T-helper 9 cell (primary cell): ENCODE measurements at regions not wholly inside any gene's neighbourhood (a gene's known extent, or its start where the extent isn't known, plus 50 kb on each side); places are given as distances from the start of the nearest gene placed in this dataset.
A peak's percentile ranks its signal among the peaks of the same experiment; 100 is the strongest.
"Not testable (repeated sequence)": the region's sequence is repeated elsewhere in the genome, so short reads cannot be mapped to it uniquely, and the experiment has no call there.

Experiments
- DNase-seq: peaks from one replicate; pipeline ENCODE4 v3.0.0-alpha.2; 2020

- DNase-seq, result not testable (repeated sequence)
These were observed 108.2 kb downstream of the SPATA31A1 start for GRCh38 chr9:39463696-39464095.

- peak; percentile 29 for DNase-seq
These were observed 108.8 kb downstream of the SPATA31A1 start for GRCh38 chr9:39464122-39464777.

- not testable (repeated sequence) for DNase-seq
These were observed 119.0 kb downstream of the SPATA31A1 start for GRCh38 chr9:39474499-39474898.

- not testable (repeated sequence) for DNase-seq
These were observed 127.6 kb downstream of the SPATA31A1 start for GRCh38 chr9:39483073-39483472.

GRCh38 chr9:39483880-39484279 lies 128.4 kb downstream of the SPATA31A1 start:
- DNase-seq, result not testable (repeated sequence)

GRCh38 chr9:39484292-39484691 lies 128.8 kb downstream of the SPATA31A1 start:
- not testable (repeated sequence) for DNase-seq

GRCh38 chr9:39487477-39487876 lies 132.0 kb downstream of the SPATA31A1 start:
- DNase-seq, result not testable (repeated sequence)

GRCh38 chr9:39496248-39496647 lies 140.8 kb downstream of the SPATA31A1 start:
- not testable (repeated sequence) for DNase-seq

GRCh38 chr9:39503178-39503577 lies 147.7 kb downstream of the SPATA31A1 start:
- not testable (repeated sequence) for DNase-seq

- not testable (repeated sequence) for DNase-seq
These were observed 172.0 kb downstream of the SPATA31A1 start for GRCh38 chr9:39527387-39528029.

- DNase-seq, result not testable (repeated sequence)
These were observed 177.1 kb downstream of the SPATA31A1 start for GRCh38 chr9:39532597-39532996.

GRCh38 chr9:39533001-39533762 lies 177.7 kb downstream of the SPATA31A1 start:
- not testable (repeated sequence) for DNase-seq

GRCh38 chr9:39533763-39534548 lies 178.5 kb downstream of the SPATA31A1 start:
- DNase-seq, result not testable (repeated sequence)

GRCh38 chr9:39534897-39535296 lies 179.4 kb downstream of the SPATA31A1 start:
- not testable (repeated sequence) for DNase-seq

- not testable (repeated sequence) for DNase-seq
These were observed 186.7 kb downstream of the SPATA31A1 start for GRCh38 chr9:39542157-39542556.

GRCh38 chr9:39545079-39545478 lies 189.6 kb downstream of the SPATA31A1 start:
- DNase-seq, result not testable (repeated sequence)

GRCh38 chr9:39550573-39550972 lies 195.1 kb downstream of the SPATA31A1 start:
- not testable (repeated sequence) for DNase-seq

GRCh38 chr9:39551544-39551943 lies 196.1 kb downstream of the SPATA31A1 start:
- not testable (repeated sequence) for DNase-seq

- not testable (repeated sequence) for DNase-seq
These were observed 196.9 kb downstream of the SPATA31A1 start for GRCh38 chr9:39552242-39552881.

- DNase-seq, result not testable (repeated sequence)
These were observed 198.9 kb downstream of the SPATA31A1 start for GRCh38 chr9:39554352-39554751.

- DNase-seq, result peak; percentile 14
These were observed 203.9 kb downstream of the SPATA31A1 start for GRCh38 chr9:39559384-39559783.

GRCh38 chr9:39566782-39567181 lies 211.3 kb downstream of the SPATA31A1 start:
- DNase-seq, result not testable (repeated sequence)
